B cell (primary cell): ENCODE measurements at regions not wholly inside any gene's neighbourhood (a gene's known extent, or its start where the extent isn't known, plus 50 kb on each side); places are given as distances from the start of the nearest gene placed in this dataset.

Experiments
- ATAC-seq: fragments of 200-7000 bp; cut with Tn5 transposase; one replicate; pipeline ENCODE4 v1.10.0; 2021; ENCODE audit warnings: low read depth, mild to moderate bottlenecking, moderate number of reproducible peaks, moderate library complexity
- CTCF ChIA-PET: fragments of 350-600 bp; sonication (Branson Sonifier 250); formaldehyde crosslinking; loops from one replicate; lab custom pipeline; 2021; ENCODE audit warnings: antibody characterized with exemption, inconsistent platforms; lab: Charles Lee
- POLR2A ChIA-PET: fragments of 350-600 bp; sonication (Branson Sonifier 250); formaldehyde crosslinking; loops from one replicate; lab custom pipeline; 2021; ENCODE audit warnings: antibody characterized with exemption; lab: Charles Lee
- DNase-seq: peaks from one replicate; pipeline ENCODE4 v3.0.0; 2013
- H2AFZ ChIP-seq: 2 replicates; pipeline ENCODE4 v1.6.1; 2012; ENCODE audit warnings: mild to moderate bottlenecking, low read depth, low read length; ENCODE audit not compliant: insufficient read depth, poor library complexity, severe bottlenecking
- H3K27ac ChIP-seq, 2 donors: 1 replicate in 1 of 2; 2 replicates in 1 of 2; pipeline ENCODE4 v1.5.1; 2012 to 2013; ENCODE audit warnings: low read length in 2 of 2, mild to moderate bottlenecking in 2 of 2, moderate library complexity in 1 of 2
- H3K27me3 ChIP-seq, 4 experiments: fragments of 200-600 bp in 1 of 4; sonication (generic) in 1 of 4; replicated peaks in 1 of 4; 1 replicate in 2 of 4; 2 replicates in 2 of 4; pipeline versions ENCODE4 v1.6.1 to v1.7.0; 2013 to 2016; ENCODE audit warnings: low read length in 3 of 4, mild to moderate bottlenecking in 2 of 4, mixed read lengths in 1 of 4, moderate library complexity in 1 of 4; ENCODE audit not compliant: insufficient read depth in 4 of 4, control insufficient read depth in 3 of 4; ENCODE audit errors: control extremely low read depth in 1 of 4
- H3K36me3 ChIP-seq, 2 experiments: replicated peaks in 1 of 2; 1 replicate in 1 of 2; 2 replicates in 1 of 2; pipeline versions ENCODE4 v1.6.1 to v1.7.1; 2013; ENCODE audit warnings: low read length in 1 of 2; ENCODE audit not compliant: insufficient read depth in 2 of 2, control insufficient read depth in 1 of 2; ENCODE audit errors: control extremely low read depth in 1 of 2, extremely low read depth in 1 of 2
- H3K4me1 ChIP-seq, 2 donors: fragments of 200-600 bp in 1 of 2; sonication (generic) in 1 of 2; 1 replicate in 1 of 2; 2 replicates in 1 of 2; pipeline versions ENCODE4 v1.5.1 to v1.6.1; 2013 to 2017; ENCODE audit warnings: low read length in 2 of 2; ENCODE audit not compliant: control insufficient read depth in 2 of 2, insufficient read depth in 2 of 2
- H3K4me2 ChIP-seq: replicated peaks from 2 replicates; pipeline ENCODE3; 2012; ENCODE audit warnings: mild to moderate bottlenecking, low read depth, low read length; ENCODE audit not compliant: poor library complexity, severe bottlenecking
- H3K4me3 ChIP-seq, 5 experiments: fragments of 200-600 bp in 1 of 5; sonication (generic) in 1 of 5; 1 replicate in 3 of 5; 2 replicates in 2 of 5; pipeline versions ENCODE4 v1.5.1 to v1.7.0; 2011 to 2016; ENCODE audit warnings: low read length in 4 of 5, mild to moderate bottlenecking in 4 of 5, low read depth in 2 of 5, control low read depth in 1 of 5, moderate library complexity in 1 of 5; ENCODE audit not compliant: insufficient read depth in 1 of 5; ENCODE audit errors: control extremely low read depth in 1 of 5, extremely low read depth in 1 of 5
- H3K79me2 ChIP-seq: fragments of 200-600 bp; sonication (generic); one replicate; pipeline ENCODE4 v1.6.0; 2016; ENCODE audit warnings: low read length; ENCODE audit not compliant: control insufficient read depth, insufficient read depth
- H3K9ac ChIP-seq: fragments of 200-600 bp; sonication (generic); 2 replicates; pipeline ENCODE4 v1.6.1; 2017; ENCODE audit warnings: mild to moderate bottlenecking, low read length, moderate library complexity
- H3K9me3 ChIP-seq, 3 donors: one replicate each; pipeline versions ENCODE4 v1.6.1 to v1.7.1; 2013; ENCODE audit warnings: low read length in 2 of 3; ENCODE audit not compliant: control insufficient read depth in 2 of 3, insufficient read depth in 1 of 3; ENCODE audit errors: control extremely low read depth in 1 of 3
- H4K20me1 ChIP-seq: 2 replicates; pipeline ENCODE4 v1.6.0; 2012; ENCODE audit warnings: mild to moderate bottlenecking, low read length; ENCODE audit not compliant: insufficient read depth, control insufficient read depth, poor library complexity, severe bottlenecking
- H3K27ac Mint-ChIP-seq: one replicate; pipeline ENCODE4 v1.8.0; 2021; ENCODE audit warnings: mixed read lengths
- H3K27me3 Mint-ChIP-seq: one replicate; pipeline ENCODE4 v1.8.0; 2021; ENCODE audit warnings: mixed read lengths
- H3K4me1 Mint-ChIP-seq: one replicate; pipeline ENCODE4 v1.8.0; 2021; ENCODE audit warnings: mixed read lengths
- H3K4me3 Mint-ChIP-seq: one replicate; pipeline ENCODE4 v1.8.0; 2021; ENCODE audit warnings: mixed read lengths
- H3K9me3 Mint-ChIP-seq: one replicate; pipeline ENCODE4 v1.8.0; 2022; ENCODE audit warnings: mixed read lengths; ENCODE audit not compliant: insufficient read depth
- EZH2 ChIP-seq: IDR thresholded peaks from 2 replicates; pipeline ENCODE4 v1.6.1; 2012; ENCODE audit warnings: borderline replicate concordance, low read depth, mild to moderate bottlenecking, moderate library complexity, low read length; ENCODE audit not compliant: insufficient read depth, poor library complexity, severe bottlenecking
- WGBS: methylation state at CpG from one replicate; pipeline ENCODE4 v1.1.5; 2013; ENCODE audit warnings: missing lambda C conversion rate; ENCODE audit not compliant: insufficient coverage; 5-methylcytosine and 5-hydroxymethylcytosine counted together
- intact Hi-C: fragments of 100-400 bp; cut with micrococcal nuclease; formaldehyde crosslinking; loops from one replicate; pipeline ENCODE4 v1.10.0; 2022
- TF ChIP-seq, protein P1 (sequence below): fragments of 200-600 bp; IDR thresholded peaks from one replicate; pipeline ENCODE4 v1.8.0; 2022; ENCODE audit warnings: antibody characterized with exemption, mild to moderate bottlenecking

DNA sequence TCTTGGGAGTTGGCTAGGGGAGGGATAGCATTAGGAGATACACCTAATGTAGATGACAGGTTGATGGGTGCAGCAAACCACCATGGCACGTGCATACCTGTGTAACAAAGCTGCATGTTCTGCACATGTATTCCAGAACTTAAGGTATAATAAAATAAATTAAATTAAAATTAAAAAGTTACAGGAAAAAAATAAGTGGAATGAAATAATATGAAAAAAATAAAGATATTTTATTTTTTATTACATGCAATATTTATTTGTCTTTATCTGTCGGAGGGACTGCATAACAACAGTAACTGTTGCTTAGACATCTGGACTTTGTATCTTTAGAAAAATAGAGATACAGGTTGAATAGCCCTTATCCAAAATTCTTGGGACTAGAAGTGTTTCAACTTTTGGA lies 597.4 kb upstream of the CCDC179 start:
- Mint-ChIP-seq H3K27me3 (no peaks in the 10 kb centered on the region), H3K4me3 (no peak overlapping the region), H3K4me1 (no peaks in the 10 kb centered on the region), H3K27ac (no peak overlapping the region), H3K9me3 (no peaks in the 10 kb centered on the region)
- ATAC-seq (no peak), DNase-seq (no peak)
- no peak overlapping the region for H3K4me2 ChIP-seq
- WGBS = no CpG with 5 or more reads among the region's 2 CpGs
- no peak overlapping the region for H2AFZ ChIP-seq
- no peak overlapping the region for H3K9ac ChIP-seq
- H3K4me3 ChIP-seq = no peak overlapping the region
- no peak for TF ChIP-seq EZH2
- TF ChIP-seq, protein P1, sequence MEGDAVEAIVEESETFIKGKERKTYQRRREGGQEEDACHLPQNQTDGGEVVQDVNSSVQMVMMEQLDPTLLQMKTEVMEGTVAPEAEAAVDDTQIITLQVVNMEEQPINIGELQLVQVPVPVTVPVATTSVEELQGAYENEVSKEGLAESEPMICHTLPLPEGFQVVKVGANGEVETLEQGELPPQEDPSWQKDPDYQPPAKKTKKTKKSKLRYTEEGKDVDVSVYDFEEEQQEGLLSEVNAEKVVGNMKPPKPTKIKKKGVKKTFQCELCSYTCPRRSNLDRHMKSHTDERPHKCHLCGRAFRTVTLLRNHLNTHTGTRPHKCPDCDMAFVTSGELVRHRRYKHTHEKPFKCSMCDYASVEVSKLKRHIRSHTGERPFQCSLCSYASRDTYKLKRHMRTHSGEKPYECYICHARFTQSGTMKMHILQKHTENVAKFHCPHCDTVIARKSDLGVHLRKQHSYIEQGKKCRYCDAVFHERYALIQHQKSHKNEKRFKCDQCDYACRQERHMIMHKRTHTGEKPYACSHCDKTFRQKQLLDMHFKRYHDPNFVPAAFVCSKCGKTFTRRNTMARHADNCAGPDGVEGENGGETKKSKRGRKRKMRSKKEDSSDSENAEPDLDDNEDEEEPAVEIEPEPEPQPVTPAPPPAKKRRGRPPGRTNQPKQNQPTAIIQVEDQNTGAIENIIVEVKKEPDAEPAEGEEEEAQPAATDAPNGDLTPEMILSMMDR = no peak
- no peaks in the 10 kb centered on the region for H3K79me2 ChIP-seq
- ChIA-PET POLR2A (no interaction called here), CTCF (no interaction called here)
- H3K27ac ChIP-seq = no peak overlapping the region
- no peaks in the 10 kb centered on the region for H4K20me1 ChIP-seq
- H3K4me1 ChIP-seq = no peaks in the 10 kb centered on the region
- no peaks in the 10 kb centered on the region for H3K9me3 ChIP-seq
- intact Hi-C loops = no loop called here
- no peaks in the 10 kb centered on the region for H3K36me3 ChIP-seq
- H3K27me3 ChIP-seq = no peaks in the 10 kb centered on the region

DNA sequence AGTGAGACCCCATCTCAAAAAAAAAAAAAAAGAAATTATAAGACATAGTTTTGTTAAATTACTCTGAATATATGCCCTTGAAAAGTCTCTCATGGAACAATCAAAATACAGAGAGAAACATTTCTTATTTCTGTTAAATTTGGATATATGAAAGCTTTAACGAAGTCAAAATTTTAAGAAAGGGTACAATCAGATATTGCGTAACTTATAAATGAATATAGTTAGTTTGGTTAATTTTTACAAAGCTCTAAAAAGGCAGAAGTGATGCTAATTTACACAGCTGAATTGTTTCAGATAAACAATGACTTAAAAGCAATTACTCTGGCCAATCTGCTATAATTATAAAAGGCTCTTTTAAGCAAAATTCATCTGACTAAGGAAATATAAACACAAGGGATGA lies 611.6 kb upstream of the CCDC179 start:
- Mint-ChIP-seq H3K27me3 (no peaks in the 10 kb centered on the region), H3K9me3 (no peaks in the 10 kb centered on the region), H3K27ac (no peak overlapping the region), H3K4me1 (no peaks in the 10 kb centered on the region), H3K4me3 (no peak overlapping the region)
- H3K9me3 ChIP-seq = no peaks in the 10 kb centered on the region
- H3K36me3 ChIP-seq = no peaks in the 10 kb centered on the region
- H3K4me1 ChIP-seq = no peaks in the 10 kb centered on the region
- no peak for ATAC-seq
- H4K20me1 ChIP-seq = no peaks in the 10 kb centered on the region
- H3K9ac ChIP-seq = no peak overlapping the region
- H3K27me3 ChIP-seq = no peaks in the 10 kb centered on the region
- no peak for DNase-seq
- intact Hi-C loops = no loop called here
- H2AFZ ChIP-seq = no peak overlapping the region
- no peak overlapping the region for H3K4me2 ChIP-seq
- H3K4me3 ChIP-seq = no peak overlapping the region
- ChIA-PET CTCF (no interaction called here), POLR2A (no interaction called here)
- H3K27ac ChIP-seq = no peak overlapping the region
- no peaks in the 10 kb centered on the region for H3K79me2 ChIP-seq
- no peak for TF ChIP-seq EZH2
- TF ChIP-seq, protein P1 = no peak
- WGBS = no CpG with 5 or more reads among the region's 2 CpGs
